Right cardiac atrium (tissue), 5 donors: ENCODE measurements at regions not wholly inside any gene's neighbourhood (a gene's known extent, or its start where the extent isn't known, plus 50 kb on each side); places are given as distances from the start of the nearest gene placed in this dataset.

Source experiments
- ATAC-seq, 2 donors: fragments of 200-7000 bp; cut with Tn5 transposase; one replicate each; pipeline versions ENCODE4 v1.8.0 to v1.9.1; 2020; ENCODE audit warnings: moderate library complexity in 2 of 2, mild to moderate bottlenecking in 1 of 2
- DNase-seq, 3 donors: peaks; one replicate each; pipeline ENCODE4 v3.0.0-alpha.2; 2020
- H3K27ac ChIP-seq: one replicate; pipeline ENCODE4 v1.5.1; 2013; ENCODE audit warnings: mild to moderate bottlenecking, low read length, control low read depth, moderate library complexity
- H3K27me3 ChIP-seq: one replicate; pipeline ENCODE4 v1.6.1; 2013; ENCODE audit not compliant: control insufficient read depth, insufficient read depth
- H3K4me1 ChIP-seq: one replicate; pipeline ENCODE4 v1.6.1; 2013; ENCODE audit warnings: low read length; ENCODE audit not compliant: control insufficient read depth, insufficient read depth
- H3K4me3 ChIP-seq: one replicate; pipeline ENCODE4 v1.5.1; 2013; ENCODE audit warnings: low read length, control low read depth
- H3K9me3 ChIP-seq: one replicate; pipeline ENCODE4 v1.6.1; 2013; ENCODE audit warnings: low read length; ENCODE audit not compliant: control insufficient read depth
- WGBS: extraction: QIAGEN DNeasy Blood & Tissue Kit; methylation state at CpG from one replicate; pipeline ENCODE4 v1.1.7; 2013; 5-methylcytosine and 5-hydroxymethylcytosine counted together
- intact Hi-C, 4 donors: fragments of 100-400 bp; cut with DNase I; formaldehyde crosslinking; loops; one replicate each; pipeline versions ENCODE4 v1.11.0 to v1.14.0; 2022 to 2023
- donor health status: healthy with polysubstance abuse.
- donor health status: DM: no; HTN: yes; CAD: no.
- donor health status: DM: no; HTN: no; CAD: no.
- donor health status: DM: no; HTN: yes; CAD: no; lungs with severe emphysema.
- donor health status: DM: yes; HTN: yes; CAD: no.

GRCh38 chr1:168439456-168440375 lies 104.1 kb downstream of the XCL2 start:
- no peak overlapping the region for H3K27ac ChIP-seq
- peak overlapping the region; percentile 6 for H3K4me3 ChIP-seq
- peak; percentile 61 to 85 (median 67) for DNase-seq
- H3K27me3 ChIP-seq = no peaks in the 10 kb centered on the region
- no peaks in the 10 kb centered on the region for H3K9me3 ChIP-seq
- intact Hi-C loops = loop anchor here in 3 of 4 donors (5.0 to 10.0 kb wide), 3 partner anchors 133 to 905 kb away; partner anchors contain the start of gene XCL1 (in 2 of the 3)
- 28% methylated on average over 20 of the region's 20 CpGs for WGBS
- H3K4me1 ChIP-seq = no peaks in the 10 kb centered on the region
- ATAC-seq = peak; percentile 82 to 85

GRCh38 chr1:168438626-168439025 lies 105.2 kb downstream of the XCL2 start:
- H3K4me1 ChIP-seq = no peaks in the 10 kb centered on the region
- WGBS = 57% methylated on average over 3 of the region's 3 CpGs
- intact Hi-C loops = loop anchor here in 2 of 4 donors (5.0 to 10.0 kb wide), 2 partner anchors 134 to 136 kb away; partner anchors contain the start of gene XCL1 (in 1 of the 2)
- H3K9me3 ChIP-seq = no peaks in the 10 kb centered on the region
- ATAC-seq (no peak), DNase-seq (no peak)
- no peak overlapping the region for H3K4me3 ChIP-seq
- H3K27me3 ChIP-seq = no peaks in the 10 kb centered on the region
- H3K27ac ChIP-seq = no peak overlapping the region

GRCh38 chr1:168437821-168438220 lies 106.0 kb downstream of the XCL2 start:
- intact Hi-C loops = loop anchor here in 2 of 4 donors (5.0 to 10.0 kb wide), 2 partner anchors 134 to 137 kb away; partner anchors contain the start of gene XCL1 (in 1 of the 2)

GRCh38 chr1:168435439-168435838 lies 108.4 kb downstream of the XCL2 start:
- no peak for DNase-seq
- Histone ChIP-seq H3K27me3 (no peaks in the 10 kb centered on the region), H3K27ac (no peak overlapping the region), H3K4me1 (no peaks in the 10 kb centered on the region), H3K4me3 (no peak overlapping the region), H3K9me3 (no peaks in the 10 kb centered on the region)
- 89% methylated on average over 6 of the region's 6 CpGs for WGBS
- ATAC-seq = no peak
- intact Hi-C loops = loop anchor here in 2 of 4 donors (5.0 to 10.0 kb wide), 2 partner anchors 137 to 139 kb away; partner anchors contain the start of gene XCL1 (in 1 of the 2)

More at GRCh38 chr1:168437821-168438220, 106.0 kb downstream of the XCL2 start:
- no peaks in the 10 kb centered on the region for H3K9me3 ChIP-seq
- 88% methylated on average over 6 of the region's 6 CpGs for WGBS
- H3K4me3 ChIP-seq = no peak overlapping the region
- DNase-seq (no peak), ATAC-seq (no peak)
- no peak overlapping the region for H3K27ac ChIP-seq
- H3K4me1 ChIP-seq = no peaks in the 10 kb centered on the region
- H3K27me3 ChIP-seq = no peaks in the 10 kb centered on the region

- DNase-seq (no peak), ATAC-seq (no peak)
- H3K27ac ChIP-seq = no peak overlapping the region
- WGBS = 72% methylated on average over 2 of the region's 2 CpGs
- intact Hi-C loops = loop anchor here in 1 of 4 donors (10.0 kb wide), 1 partner anchor 142 kb away; the partner anchor contains the start of gene XCL1
- no peaks in the 10 kb centered on the region for H3K9me3 ChIP-seq
- H3K4me3 ChIP-seq = no peak overlapping the region
- H3K27me3 ChIP-seq = no peaks in the 10 kb centered on the region
- H3K4me1 ChIP-seq = peaks cover 2% of the 10 kb centered on the region
Observed at GRCh38 chr1:168433238-168433637, 110.6 kb downstream of the XCL2 start.

- H3K9me3 ChIP-seq = no peaks in the 10 kb centered on the region
- no peak overlapping the region for H3K4me3 ChIP-seq
- H3K4me1 ChIP-seq = peaks cover 3% of the 10 kb centered on the region
- intact Hi-C loops = loop anchor here in 1 of 4 donors (10.0 kb wide), 1 partner anchor 143 kb away; the partner anchor contains the start of gene XCL1
- no peak for ATAC-seq
- no peak overlapping the region for H3K27ac ChIP-seq
- no peaks in the 10 kb centered on the region for H3K27me3 ChIP-seq
- DNase-seq = no peak
Observed at GRCh38 chr1:168431882-168432281, 111.9 kb downstream of the XCL2 start.

GRCh38 chr1:168430321-168430720 lies 113.5 kb downstream of the XCL2 start:
- H3K4me3 ChIP-seq = no peak overlapping the region
- 63% methylated on average over 13 of the region's 13 CpGs for WGBS
- no peaks in the 10 kb centered on the region for H3K27me3 ChIP-seq
- peaks cover 3% of the 10 kb centered on the region for H3K4me1 ChIP-seq
- no peak overlapping the region for H3K27ac ChIP-seq
- no peaks in the 10 kb centered on the region for H3K9me3 ChIP-seq
- DNase-seq (peak in 1 of 3 donors; percentile 65), ATAC-seq (peak in 1 of 2 donors; percentile 43)
- intact Hi-C loops = loop anchor here in 1 of 4 donors (10.0 kb wide), 1 partner anchor 144 kb away; the partner anchor contains the start of gene XCL1

GRCh38 chr1:168428063-168428731 lies 115.6 kb downstream of the XCL2 start:
- DNase-seq (peak; percentile 48 to 66 (median 62)), ATAC-seq (peak; percentile 67 to 77)
- WGBS = 28% methylated on average over 4 of the region's 4 CpGs
- no peaks in the 10 kb centered on the region for H3K27me3 ChIP-seq
- intact Hi-C loops = no loop called here
- no peaks in the 10 kb centered on the region for H3K9me3 ChIP-seq
- H3K27ac ChIP-seq = peak overlapping the region; percentile 71
- peaks cover 3% of the 10 kb centered on the region for H3K4me1 ChIP-seq
- no peak overlapping the region for H3K4me3 ChIP-seq

- Histone ChIP-seq H3K4me1 (peaks cover 3% of the 10 kb centered on the region), H3K4me3 (no peak overlapping the region), H3K27ac (no peak overlapping the region), H3K9me3 (no peaks in the 10 kb centered on the region), H3K27me3 (no peaks in the 10 kb centered on the region)
- 43% methylated on average over 1 of the region's 1 CpG for WGBS
- no peak for DNase-seq
- intact Hi-C loops = no loop called here
- ATAC-seq = no peak
Observed at GRCh38 chr1:168427051-168427450, 116.7 kb downstream of the XCL2 start.

GRCh38 chr1:168424281-168424680 lies 119.5 kb downstream of the XCL2 start:
- intact Hi-C loops = no loop called here
- Histone ChIP-seq H3K4me1 (peaks cover 3% of the 10 kb centered on the region), H3K27ac (no peak overlapping the region), H3K27me3 (no peaks in the 10 kb centered on the region), H3K9me3 (no peaks in the 10 kb centered on the region), H3K4me3 (no peak overlapping the region)
- DNase-seq (no peak), ATAC-seq (no peak)
- WGBS = 83% methylated on average over 2 of the region's 2 CpGs
